Muscle of leg (tissue), 3 donors: ENCODE measurements at regions not wholly inside any gene's neighbourhood (a gene's known extent, or its start where the extent isn't known, plus 50 kb on each side); places are given as distances from the start of the nearest gene placed in this dataset.
"Not testable (repeated sequence)": the region's sequence is repeated elsewhere in the genome, so short reads cannot be mapped to it uniquely, and the experiment has no call there.

Experiments used
- DNase-seq: peaks from one replicate; pipeline ENCODE4 v3.0.0; 2013
- H3K27ac ChIP-seq: one replicate; pipeline ENCODE4 v1.5.1; 2013; ENCODE audit warnings: mild to moderate bottlenecking, low read length, control low read depth
- H3K27me3 ChIP-seq: one replicate; pipeline ENCODE4 v1.6.1; 2013; ENCODE audit warnings: low read length; ENCODE audit not compliant: control insufficient read depth, insufficient read depth
- H3K36me3 ChIP-seq: one replicate; pipeline ENCODE4 v1.6.1; 2013; ENCODE audit warnings: low read length; ENCODE audit not compliant: control insufficient read depth, insufficient read depth
- H3K4me1 ChIP-seq: one replicate; pipeline ENCODE4 v1.6.1; 2013; ENCODE audit warnings: low read length; ENCODE audit not compliant: control insufficient read depth, insufficient read depth
- H3K4me3 ChIP-seq: one replicate; pipeline ENCODE4 v1.5.1; 2013; ENCODE audit warnings: low read length, control low read depth
- H3K9me3 ChIP-seq: replicated peaks from 2 replicates; pipeline ENCODE4 v1.6.1; 2013; ENCODE audit warnings: low read depth, low read length; ENCODE audit not compliant: control insufficient read depth
- WGBS: methylation state at CpG from one replicate; pipeline ENCODE4 v1.1.5; 2013; ENCODE audit warnings: missing lambda C conversion rate; ENCODE audit not compliant: insufficient coverage; 5-methylcytosine and 5-hydroxymethylcytosine counted together

DNA sequence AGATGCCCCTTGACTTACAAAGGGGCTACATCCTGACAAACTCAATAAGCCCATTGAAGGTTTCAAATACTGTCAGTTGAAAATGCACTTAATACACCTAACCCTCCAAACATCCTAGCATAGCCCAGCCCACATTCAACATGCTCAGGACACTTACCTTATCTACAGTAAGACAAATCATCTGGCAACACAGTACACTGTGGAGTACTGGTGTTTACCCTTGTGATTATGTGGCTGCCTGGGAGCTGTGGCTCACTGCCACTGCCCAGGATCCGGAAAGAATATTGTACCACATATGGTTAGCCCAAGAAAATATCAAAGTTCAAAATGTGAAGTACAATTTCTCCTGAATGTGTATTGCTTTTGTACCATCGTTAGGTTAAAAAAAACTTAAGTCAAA lies 562.2 kb downstream of the HTR1A start:
- Histone ChIP-seq H3K9me3 (no peaks in the 10 kb centered on the region), H3K27ac (no peak overlapping the region), H3K27me3 (no peaks in the 10 kb centered on the region), H3K4me1 (no peaks in the 10 kb centered on the region), H3K4me3 (no peak overlapping the region), H3K36me3 (no peaks in the 10 kb centered on the region)
- no peak for DNase-seq
- no CpG with 5 or more reads among the region's 2 CpGs for WGBS

DNA sequence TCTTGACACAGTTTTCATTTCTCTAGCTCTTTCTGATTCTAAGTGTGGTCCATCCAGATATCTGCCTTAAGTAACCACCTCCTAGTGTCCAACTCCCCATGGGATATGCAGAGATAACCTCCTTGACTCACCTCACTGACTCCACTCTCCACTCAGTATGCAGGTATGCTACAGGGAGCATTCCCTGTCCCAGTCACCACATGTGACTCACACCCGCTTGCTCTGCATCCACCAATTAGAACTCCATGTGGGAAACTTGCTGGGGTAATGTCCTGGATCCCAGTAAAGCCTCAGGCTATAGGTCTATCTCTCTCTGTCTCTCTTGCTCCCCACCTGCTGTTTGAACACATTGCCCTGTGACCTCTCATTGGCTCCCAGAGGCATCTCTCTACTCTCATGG lies 563.9 kb downstream of the HTR1A start:
- Histone ChIP-seq H3K27me3 (no peaks in the 10 kb centered on the region), H3K9me3 (no peaks in the 10 kb centered on the region), H3K27ac (no peak overlapping the region), H3K36me3 (no peaks in the 10 kb centered on the region), H3K4me1 (no peaks in the 10 kb centered on the region), H3K4me3 (no peak overlapping the region)
- WGBS, result 86% methylated on average over 1 of the region's 1 CpG
- no peak for DNase-seq

DNA sequence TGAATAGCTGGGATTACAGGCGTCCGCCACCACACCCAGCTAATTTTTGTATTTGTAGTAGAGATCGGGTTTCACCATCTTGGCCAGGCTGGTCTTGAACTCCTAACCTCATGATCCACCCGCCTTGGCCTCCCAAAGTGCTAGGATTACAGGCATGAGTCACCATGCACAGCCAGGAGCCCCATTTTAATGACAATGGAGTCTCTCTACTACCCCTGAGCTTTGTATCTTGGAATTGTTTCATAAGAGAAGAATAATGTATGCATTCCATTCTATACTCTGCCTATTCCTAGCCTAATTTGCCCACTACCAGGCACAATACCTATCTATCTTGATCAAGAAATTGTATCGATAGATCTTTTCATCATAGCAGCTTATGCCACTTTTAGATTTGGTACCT lies 574.1 kb downstream of the HTR1A start:
- not testable (repeated sequence) for H3K4me1 ChIP-seq, DNase-seq, H3K4me3 ChIP-seq, H3K36me3 ChIP-seq, H3K27me3 ChIP-seq, H3K27ac ChIP-seq, H3K9me3 ChIP-seq
- no CpG with 5 or more reads among the region's 5 CpGs for WGBS

DNA sequence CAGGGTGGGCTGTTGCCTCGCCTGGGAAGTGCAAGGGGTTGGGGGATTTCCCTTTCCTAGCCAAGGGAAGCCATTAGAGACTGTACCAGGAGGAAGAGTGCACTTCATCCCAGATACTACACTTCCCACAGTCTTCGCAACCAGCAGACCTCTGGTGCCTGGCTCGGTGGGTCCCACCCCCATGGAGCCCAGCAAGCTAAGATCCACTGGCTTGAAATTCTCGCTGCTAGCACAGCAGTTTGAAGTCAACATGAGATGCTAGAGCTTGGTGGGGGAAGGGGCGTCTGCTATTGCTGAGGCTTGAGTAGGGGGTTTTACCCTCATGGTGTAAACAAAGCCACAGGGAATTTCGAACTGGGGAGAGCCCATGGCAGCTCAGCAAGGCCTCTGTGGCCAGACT lies 586.4 kb downstream of the HTR1A start:
- Histone ChIP-seq H3K27ac (no peak overlapping the region), H3K4me3 (no peak overlapping the region), H3K9me3 (no peaks in the 10 kb centered on the region), H3K36me3 (no peaks in the 10 kb centered on the region), H3K4me1 (no peaks in the 10 kb centered on the region), H3K27me3 (no peaks in the 10 kb centered on the region)
- no peak for DNase-seq
- WGBS, result 58% methylated on average over 3 of the region's 6 CpGs

GRCh38 chr5:63374085-63374484 lies 588.2 kb downstream of the HTR1A start:
- H3K27me3 ChIP-seq, result no peaks in the 10 kb centered on the region
- no peaks in the 10 kb centered on the region for H3K9me3 ChIP-seq
- DNase-seq, result no peak
- H3K27ac ChIP-seq, result no peak overlapping the region
- H3K36me3 ChIP-seq, result no peaks in the 10 kb centered on the region
- H3K4me1 ChIP-seq, result no peaks in the 10 kb centered on the region
- no peak overlapping the region for H3K4me3 ChIP-seq

DNA sequence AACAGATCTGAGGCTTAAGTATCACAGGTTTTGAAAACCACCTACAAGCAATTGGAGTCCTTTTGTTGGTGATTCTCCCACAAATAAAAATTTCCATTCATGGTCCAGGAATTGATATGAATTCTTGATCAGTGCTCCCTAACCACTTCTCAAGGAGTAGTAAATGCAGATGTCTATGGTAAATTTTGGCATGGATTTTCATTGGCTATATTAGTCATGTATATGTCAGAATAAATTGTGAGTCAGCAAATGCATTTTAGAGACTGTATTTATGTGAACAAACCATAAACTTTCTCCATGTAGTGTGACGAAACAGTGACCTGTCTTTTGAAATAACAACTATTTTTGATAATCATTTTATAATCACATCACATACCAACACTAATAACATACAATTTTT lies 611.1 kb downstream of the HTR1A start:
- DNase-seq, result no peak
- no peak overlapping the region for H3K27ac ChIP-seq
- H3K4me1 ChIP-seq, result no peaks in the 10 kb centered on the region
- H3K36me3 ChIP-seq, result no peaks in the 10 kb centered on the region
- no peaks in the 10 kb centered on the region for H3K27me3 ChIP-seq
- H3K9me3 ChIP-seq, result peaks cover 2% of the 10 kb centered on the region
- WGBS, result no CpG with 5 or more reads among the region's 1 CpG
- H3K4me3 ChIP-seq, result no peak overlapping the region

DNA sequence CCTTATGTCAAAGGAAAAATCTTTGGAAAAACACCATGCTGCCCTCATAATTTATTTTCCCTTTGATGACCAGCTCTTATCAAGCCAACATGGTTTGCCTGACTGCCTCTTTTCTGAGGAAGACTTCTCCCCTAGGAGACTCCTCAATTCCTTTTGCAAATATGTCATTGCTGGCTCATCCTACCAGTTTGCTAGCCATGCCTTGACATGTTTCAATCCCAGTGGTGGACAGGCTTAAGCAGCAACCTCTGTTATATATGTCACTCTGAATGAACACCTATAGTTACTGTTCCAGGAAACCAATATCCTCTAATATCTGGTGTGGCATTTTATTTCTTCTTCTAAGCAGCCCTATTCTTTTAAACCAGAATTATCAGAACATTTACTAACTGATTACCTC lies 615.8 kb downstream of the HTR1A start:
- no peak overlapping the region for H3K27ac ChIP-seq
- H3K36me3 ChIP-seq, result no peaks in the 10 kb centered on the region
- no peaks in the 10 kb centered on the region for H3K27me3 ChIP-seq
- DNase-seq, result no peak
- no peak overlapping the region for H3K4me3 ChIP-seq
- peaks cover 2% of the 10 kb centered on the region for H3K9me3 ChIP-seq
- H3K4me1 ChIP-seq, result no peaks in the 10 kb centered on the region

- no peak for DNase-seq
- no peak overlapping the region for H3K4me3 ChIP-seq
- no peaks in the 10 kb centered on the region for H3K4me1 ChIP-seq
- WGBS, result no CpG with 5 or more reads among the region's 2 CpGs
- H3K9me3 ChIP-seq, result peaks cover 6% of the 10 kb centered on the region
- H3K27ac ChIP-seq, result no peak overlapping the region
- no peaks in the 10 kb centered on the region for H3K27me3 ChIP-seq
- no peaks in the 10 kb centered on the region for H3K36me3 ChIP-seq
These were observed 620.8 kb downstream of the HTR1A start for GRCh38 chr5:63341442-63341841.

DNA sequence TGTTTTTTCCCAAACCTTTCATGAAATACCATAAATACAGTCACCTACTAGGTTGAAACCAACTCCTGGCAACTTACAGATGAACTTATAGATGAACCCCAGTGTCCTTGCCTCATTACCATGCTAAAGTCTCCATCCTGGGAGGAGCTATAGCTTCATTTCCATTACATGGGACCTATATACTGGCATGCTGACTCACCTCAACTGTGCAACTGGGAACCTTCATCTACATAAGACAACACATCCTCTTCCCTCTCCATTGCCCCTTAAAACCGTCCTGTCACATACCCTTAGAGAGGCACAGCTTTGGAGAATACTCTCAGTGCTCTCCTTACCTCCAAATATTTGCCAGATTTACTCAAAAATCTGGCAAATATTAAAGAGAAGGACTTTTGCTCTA lies 638.3 kb downstream of the HTR1A start:
- no peak for DNase-seq
- Histone ChIP-seq H3K27me3 (no peaks in the 10 kb centered on the region), H3K4me3 (no peak overlapping the region), H3K9me3 (peaks cover 4% of the 10 kb centered on the region), H3K36me3 (no peaks in the 10 kb centered on the region), H3K27ac (no peak overlapping the region), H3K4me1 (no peaks in the 10 kb centered on the region)
- 63% methylated on average over 1 of the region's 1 CpG for WGBS

- H3K27ac ChIP-seq, result no peak overlapping the region
- H3K27me3 ChIP-seq, result no peaks in the 10 kb centered on the region
- no peaks in the 10 kb centered on the region for H3K36me3 ChIP-seq
- no peak for DNase-seq
- no peaks in the 10 kb centered on the region for H3K9me3 ChIP-seq
- no CpG with 5 or more reads among the region's 6 CpGs for WGBS
- no peak overlapping the region for H3K4me3 ChIP-seq
- no peaks in the 10 kb centered on the region for H3K4me1 ChIP-seq
These were observed 647.7 kb downstream of the HTR1A start for GRCh38 chr5:63314551-63314950.

GRCh38 chr5:63310644-63311043 lies 651.6 kb downstream of the HTR1A start:
- H3K27me3 ChIP-seq, result no peaks in the 10 kb centered on the region
- WGBS, result no CpG with 5 or more reads among the region's 1 CpG
- H3K9me3 ChIP-seq, result no peaks in the 10 kb centered on the region
- H3K36me3 ChIP-seq, result no peaks in the 10 kb centered on the region
- H3K27ac ChIP-seq, result no peak overlapping the region
- DNase-seq, result no peak
- H3K4me3 ChIP-seq, result no peak overlapping the region
- no peaks in the 10 kb centered on the region for H3K4me1 ChIP-seq
